Hypothalamus (tissue), 51 donors: ENCODE measurements at regions not wholly inside any gene's neighbourhood (a gene's known extent, or its start where the extent isn't known, plus 50 kb on each side); places are given as distances from the start of the nearest gene placed in this dataset.

Experiments
- DNase-seq, 51 donors: peaks; one replicate each; lab custom pipeline; 2025; lab: John Stamatoyannopoulos, UW

- DNase-seq, result peak in 1 of 51 donors; percentile 44
Observed at GRCh38 chr15:25510146-25510545, 71.3 kb upstream of the UBE3A start.

GRCh38 chr15:25509703-25510102, 70.9 kb upstream of the UBE3A start:
- no peak for DNase-seq

GRCh38 chr15:25508369-25509002, 69.7 kb upstream of the UBE3A start:
- peak in 5 of 51 donors; percentile 4 to 47 (median 17) for DNase-seq

GRCh38 chr15:25504307-25504706, 65.5 kb upstream of the UBE3A start:
- DNase-seq, result peak in 2 of 51 donors; percentile 28 to 49

- peak in 1 of 51 donors; percentile 31 for DNase-seq
Observed at GRCh38 chr15:25501828-25502446, 63.1 kb upstream of the UBE3A start.

GRCh38 chr15:25498835-25499234, 60.0 kb upstream of the UBE3A start:
- DNase-seq, result no peak

- no peak for DNase-seq
Observed at GRCh38 chr15:25497934-25498333, 59.1 kb upstream of the UBE3A start.

GRCh38 chr15:25493823-25494526, 55.2 kb upstream of the UBE3A start:
- DNase-seq, result no peak

GRCh38 chr15:25492315-25492714, 53.5 kb upstream of the UBE3A start:
- no peak for DNase-seq
